Epithelial cell of prostate (primary cell): ENCODE measurements at regions not wholly inside any gene's neighbourhood (a gene's known extent, or its start where the extent isn't known, plus 50 kb on each side); places are given as distances from the start of the nearest gene placed in this dataset.

Experiments
- DNase-seq: peaks from one replicate; pipeline ENCODE4 v3.0.0-alpha.2; 2011; ENCODE audit warnings: low read depth, low spot score
- H3K27ac ChIP-seq: fragments of 450-650 bp; 2 replicates; pipeline ENCODE4 v1.5.1; 2017; ENCODE audit warnings: mild to moderate bottlenecking

DNA sequence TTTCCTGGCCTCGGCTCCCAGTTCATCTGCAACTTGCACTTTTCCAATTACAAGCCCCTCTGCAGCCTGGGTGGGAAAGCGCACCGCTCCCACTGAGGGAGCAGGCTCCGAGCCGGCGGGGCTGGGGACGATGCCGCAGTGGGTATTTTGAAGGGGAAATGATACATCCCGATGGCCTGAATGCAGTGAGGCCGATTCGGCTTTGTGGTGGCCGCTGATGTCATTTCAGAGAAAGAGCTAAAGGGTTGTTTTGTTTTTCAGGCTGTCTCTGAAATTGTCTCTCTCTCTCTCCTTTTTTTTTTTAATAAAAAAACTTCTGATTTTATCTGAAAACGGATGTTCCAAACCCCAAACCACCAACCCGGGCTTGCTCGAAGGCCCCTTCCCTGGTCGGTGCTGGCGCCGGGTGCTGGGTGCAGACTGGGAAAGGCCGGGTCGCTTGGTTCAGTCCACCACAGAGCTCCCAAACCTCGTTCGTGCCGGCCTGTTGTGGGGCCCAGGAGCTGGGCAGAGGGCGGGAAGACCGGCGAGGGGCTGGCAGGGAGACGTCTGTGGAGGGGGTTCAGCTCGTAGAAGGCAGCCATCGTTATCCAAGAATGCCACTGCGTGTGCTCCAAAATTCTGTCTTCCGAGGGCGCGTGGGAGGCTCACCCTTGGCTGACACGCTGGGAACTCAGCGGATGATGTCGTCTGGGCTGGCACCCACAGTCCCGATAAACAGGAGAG, 102.8 kb downstream of the FOXL1 start:
- H3K27ac ChIP-seq, result no peak overlapping the region
- no peak for DNase-seq

DNA sequence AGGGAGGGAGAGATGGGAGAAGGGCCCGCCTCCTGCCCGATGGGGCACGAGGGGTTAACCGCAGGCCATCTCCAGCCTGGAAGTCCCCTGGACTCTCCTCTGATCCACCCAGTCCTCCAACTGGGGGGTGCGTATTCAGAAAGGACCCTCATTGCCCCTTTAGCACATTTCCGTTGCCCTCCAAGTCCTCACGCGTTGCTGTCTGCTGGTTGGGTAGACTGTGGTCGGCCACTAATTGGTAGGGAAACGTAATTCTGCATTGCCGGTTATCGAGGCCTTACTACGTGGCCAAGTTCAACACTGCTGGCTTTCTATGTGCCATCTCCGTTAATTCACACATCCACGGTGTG, 103.4 kb downstream of the FOXL1 start:
- no peak for DNase-seq
- no peak overlapping the region for H3K27ac ChIP-seq

DNA sequence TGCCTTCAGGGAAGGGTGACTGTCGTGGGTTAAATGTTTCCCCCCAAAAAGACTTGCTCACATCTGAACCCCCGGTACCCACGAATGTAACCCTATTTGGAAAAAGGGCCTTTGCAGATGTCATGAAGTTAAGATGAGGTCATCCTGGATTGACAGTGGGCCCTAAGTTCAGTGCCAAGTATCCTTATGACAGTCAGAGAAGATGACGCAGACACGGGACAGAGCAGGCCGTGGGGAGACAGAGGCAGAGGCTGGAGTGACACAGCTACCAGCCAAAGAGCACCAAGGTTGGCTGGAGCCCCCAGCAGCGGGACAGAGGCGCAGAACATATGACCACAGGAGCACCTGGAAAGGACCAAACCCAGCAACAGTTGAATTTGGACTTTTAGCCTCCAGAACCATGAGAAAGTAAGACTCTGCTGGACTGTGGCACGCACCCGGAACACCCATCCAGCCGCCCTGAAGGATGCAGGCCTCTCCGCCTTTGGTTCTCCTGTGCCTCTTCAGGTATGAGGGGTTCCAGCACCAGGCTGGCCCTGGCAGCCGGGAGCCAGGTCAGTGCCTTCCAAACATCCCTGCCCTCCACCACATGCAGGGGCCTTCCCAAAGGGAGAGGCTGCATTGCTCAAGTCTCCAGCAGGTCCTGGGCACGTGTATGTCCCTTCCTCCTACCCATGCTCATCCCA, 104.0 kb downstream of the FOXL1 start:
- no peak overlapping the region for H3K27ac ChIP-seq
- DNase-seq, result no peak

DNA sequence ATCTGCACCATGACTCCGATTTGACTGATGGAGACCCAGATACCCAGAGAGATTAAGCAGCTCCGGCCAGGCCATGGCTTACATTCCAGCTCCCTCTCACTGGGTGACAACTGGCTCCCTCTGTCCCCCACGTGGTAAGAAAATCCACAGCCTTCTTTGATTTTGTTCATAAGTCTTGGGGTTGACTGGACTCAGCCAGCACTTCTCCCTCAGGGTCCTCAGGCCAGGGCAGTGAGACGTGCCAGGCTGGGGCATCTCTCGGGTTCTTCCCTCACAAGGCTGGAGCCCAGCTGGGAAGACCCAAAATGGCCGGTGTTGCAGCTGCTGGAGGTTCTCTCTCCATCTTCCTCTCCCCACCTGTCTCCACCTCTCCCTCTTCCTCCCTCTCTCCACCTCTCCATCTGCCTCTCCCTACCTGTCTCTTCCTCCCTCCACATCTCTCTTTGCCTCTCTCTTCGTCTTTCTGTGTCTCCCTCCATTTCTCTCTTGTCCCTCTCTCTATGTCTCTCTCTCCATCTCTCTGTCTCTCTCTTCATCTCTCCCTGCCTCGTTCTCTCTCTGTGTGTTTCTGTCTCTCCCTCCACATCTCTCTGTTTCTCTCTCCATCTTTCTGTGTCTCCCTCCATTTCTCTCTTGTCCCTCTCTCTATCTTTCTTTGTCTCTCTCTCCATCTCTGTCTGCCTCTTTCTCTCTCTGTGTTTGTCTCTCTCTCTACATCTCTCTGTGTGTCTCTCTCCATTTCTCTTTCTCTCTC, 105.3 kb downstream of the FOXL1 start:
- H3K27ac ChIP-seq, result no peak overlapping the region
- DNase-seq, result no peak

DNA sequence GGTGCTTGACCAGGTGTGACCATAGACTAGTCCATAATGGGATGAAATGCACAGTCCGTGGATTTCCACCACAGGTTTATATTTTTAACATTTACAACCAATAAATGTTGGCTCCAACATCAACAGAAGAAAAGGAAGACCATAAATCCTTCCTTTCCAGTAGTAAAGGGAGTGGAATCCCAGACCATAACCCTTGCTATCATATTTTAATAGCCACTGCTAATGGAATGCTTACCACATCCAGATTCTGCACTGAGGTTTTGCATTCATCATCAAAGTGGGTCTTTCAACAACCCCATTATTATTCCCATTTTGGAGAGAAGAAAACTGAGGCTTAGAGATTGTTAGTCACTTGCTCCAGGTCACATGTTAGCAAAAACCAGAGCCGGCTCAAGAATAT, 106.7 kb downstream of the FOXL1 start:
- no peak for DNase-seq
- no peak overlapping the region for H3K27ac ChIP-seq

DNA sequence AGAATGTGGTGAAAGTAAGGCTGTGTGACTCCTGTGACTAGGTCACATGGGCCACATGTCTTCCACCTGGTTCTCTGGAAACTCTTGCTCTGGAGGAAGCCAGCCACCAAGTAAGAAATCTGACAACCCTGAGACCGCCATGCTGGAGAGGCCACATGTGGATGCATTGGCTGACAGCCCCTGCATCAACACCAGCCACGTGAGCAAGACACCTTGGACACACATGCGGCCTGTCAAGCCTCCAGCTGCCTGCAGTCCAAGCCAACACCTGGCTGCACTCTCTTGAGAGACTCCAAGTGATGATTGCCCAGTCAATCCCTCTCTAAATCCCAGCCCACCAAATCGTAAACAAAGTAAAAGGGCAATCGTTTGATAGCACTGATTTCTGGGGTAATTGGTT, 112.6 kb downstream of the FOXL1 start:
- no peak overlapping the region for H3K27ac ChIP-seq
- DNase-seq, result no peak

DNA sequence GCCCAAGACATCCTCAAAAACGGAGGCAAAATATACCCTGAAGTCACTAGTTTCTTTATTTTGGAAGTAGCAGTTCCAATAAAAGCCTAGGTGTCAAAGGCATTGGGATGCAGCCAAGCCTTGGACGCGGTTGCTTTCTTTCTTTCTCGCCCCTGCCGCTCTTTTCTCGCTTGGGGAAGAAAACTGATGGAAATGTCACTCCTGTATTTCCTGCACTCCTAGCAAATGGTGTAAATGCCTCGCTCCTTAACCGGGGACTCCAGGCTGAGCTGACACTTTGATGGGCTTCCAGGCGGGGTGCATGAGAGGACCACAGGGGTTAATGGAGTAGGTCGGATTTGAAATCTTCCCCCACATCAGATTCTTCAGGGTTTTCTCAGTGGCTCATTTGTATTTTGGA, 114.1 kb downstream of the FOXL1 start:
- H3K27ac ChIP-seq, result no peak overlapping the region
- DNase-seq, result no peak

DNA sequence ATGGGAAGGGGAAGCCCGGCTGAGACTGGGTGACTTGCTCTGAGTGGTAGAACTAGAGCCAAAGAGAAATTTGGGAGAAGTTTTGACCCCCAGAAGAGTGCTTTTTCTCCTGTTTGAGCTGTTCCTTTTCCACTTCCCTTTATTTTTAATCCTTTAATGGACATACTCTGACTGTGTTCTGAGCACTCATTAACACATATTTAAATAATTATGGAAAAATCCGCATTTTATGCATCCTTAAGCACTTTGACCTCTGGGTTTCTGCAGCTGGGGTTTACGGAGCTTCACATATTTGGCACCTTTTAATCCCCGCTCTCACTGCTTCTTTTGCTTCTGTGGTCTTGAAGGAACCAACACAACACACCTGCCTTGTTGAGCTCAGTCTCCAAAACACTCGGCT, 114.7 kb downstream of the FOXL1 start:
- no peak overlapping the region for H3K27ac ChIP-seq
- no peak for DNase-seq

DNA sequence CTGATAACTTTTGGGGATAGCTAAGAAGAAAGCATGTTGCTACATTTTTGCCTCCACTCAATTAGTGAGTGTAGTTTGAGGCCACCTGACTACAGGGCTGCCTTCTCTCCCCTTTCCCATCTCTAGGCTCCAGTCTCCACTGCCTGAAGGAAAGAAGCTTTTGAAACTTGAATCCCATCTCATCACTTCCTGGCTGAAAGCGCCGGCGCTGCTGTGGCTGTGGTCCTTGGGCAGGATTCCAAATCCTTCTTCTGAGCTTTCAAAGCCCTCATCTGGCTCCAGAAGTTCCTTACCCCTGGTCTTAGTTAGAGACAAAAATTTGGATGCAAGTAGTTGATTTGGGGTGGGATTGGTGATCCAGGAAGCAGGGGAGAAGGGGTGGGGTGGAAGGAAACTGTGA, 119.4 kb downstream of the FOXL1 start:
- no peak overlapping the region for H3K27ac ChIP-seq
- no peak for DNase-seq

DNA sequence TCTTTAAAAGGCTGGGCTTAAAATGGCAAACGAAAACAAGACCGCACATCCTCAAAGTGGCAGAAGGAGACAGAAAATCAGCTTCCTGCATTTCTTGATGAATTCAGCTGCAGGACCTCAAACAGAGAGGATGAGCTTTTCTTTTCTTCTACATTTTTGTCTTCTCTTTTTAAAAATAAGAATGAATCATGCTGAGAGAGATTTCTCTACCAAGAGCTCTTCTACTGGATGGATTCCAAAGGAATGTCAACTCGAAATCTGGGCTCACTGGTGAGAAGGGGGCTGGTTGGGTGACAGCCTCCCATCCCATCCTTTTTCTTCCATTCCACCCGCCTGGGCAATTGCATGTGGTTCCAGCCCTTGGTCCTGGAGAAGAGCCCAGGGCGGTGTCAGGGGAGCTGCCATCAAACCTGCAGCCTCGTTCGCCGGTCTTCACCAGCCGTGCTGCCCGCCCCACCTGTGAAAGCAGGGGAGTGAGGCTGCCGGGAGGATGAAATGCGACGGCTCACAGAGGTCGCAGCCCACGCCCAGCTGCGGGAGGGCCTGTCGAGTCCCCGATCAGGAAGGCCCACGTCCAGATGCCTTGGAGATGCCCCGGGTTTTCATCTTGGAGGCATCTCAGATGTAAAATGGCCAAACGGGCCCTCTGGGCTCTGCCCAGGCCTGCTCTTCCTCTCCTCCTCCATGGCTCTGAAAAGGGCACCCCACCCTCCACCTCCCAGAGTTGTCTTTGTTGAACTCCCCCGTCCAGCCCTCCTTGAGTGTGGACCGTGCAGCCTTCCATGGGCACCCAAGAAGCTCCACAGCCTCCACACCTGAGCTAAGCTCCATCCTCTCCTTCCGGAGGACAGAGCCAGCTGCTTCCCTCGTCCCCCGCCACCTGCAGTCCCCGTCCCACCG, 121.9 kb downstream of the FOXL1 start:
- H3K27ac ChIP-seq, result no peak overlapping the region
- no peak for DNase-seq

DNA sequence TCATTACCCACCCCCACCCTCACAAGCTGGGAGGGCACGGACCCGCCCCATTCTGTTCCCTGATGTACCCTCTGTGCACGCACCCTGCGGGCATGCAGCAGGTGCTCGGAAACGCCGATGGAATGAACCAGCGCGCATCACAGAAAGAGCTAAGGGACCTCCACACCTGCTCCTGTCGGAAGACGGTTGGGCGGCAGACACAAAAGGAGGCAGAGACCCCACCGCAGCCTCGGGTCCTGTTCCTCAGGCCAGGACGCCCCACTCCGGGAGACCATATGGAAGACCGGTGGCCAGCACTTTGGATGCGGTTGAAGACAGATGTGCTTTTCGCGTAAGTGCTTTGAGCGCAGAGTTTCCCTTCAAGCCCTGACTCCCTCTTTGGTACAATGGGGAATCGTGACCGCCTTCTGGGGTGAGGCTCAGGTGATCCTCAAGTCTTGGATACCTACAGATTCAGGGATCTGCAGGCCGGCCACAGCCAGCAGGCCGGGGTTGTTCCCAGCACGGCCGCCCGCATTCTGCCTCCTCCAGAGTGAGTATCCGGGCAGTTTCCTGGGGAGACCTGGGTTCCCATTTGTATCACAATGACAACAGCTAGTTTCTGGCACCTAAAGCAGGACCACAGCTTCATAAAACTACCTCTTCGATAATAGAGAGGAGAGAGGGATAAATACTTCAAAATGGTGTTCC, 123.1 kb downstream of the FOXL1 start:
- H3K27ac ChIP-seq, result no peak overlapping the region
- no peak for DNase-seq

DNA sequence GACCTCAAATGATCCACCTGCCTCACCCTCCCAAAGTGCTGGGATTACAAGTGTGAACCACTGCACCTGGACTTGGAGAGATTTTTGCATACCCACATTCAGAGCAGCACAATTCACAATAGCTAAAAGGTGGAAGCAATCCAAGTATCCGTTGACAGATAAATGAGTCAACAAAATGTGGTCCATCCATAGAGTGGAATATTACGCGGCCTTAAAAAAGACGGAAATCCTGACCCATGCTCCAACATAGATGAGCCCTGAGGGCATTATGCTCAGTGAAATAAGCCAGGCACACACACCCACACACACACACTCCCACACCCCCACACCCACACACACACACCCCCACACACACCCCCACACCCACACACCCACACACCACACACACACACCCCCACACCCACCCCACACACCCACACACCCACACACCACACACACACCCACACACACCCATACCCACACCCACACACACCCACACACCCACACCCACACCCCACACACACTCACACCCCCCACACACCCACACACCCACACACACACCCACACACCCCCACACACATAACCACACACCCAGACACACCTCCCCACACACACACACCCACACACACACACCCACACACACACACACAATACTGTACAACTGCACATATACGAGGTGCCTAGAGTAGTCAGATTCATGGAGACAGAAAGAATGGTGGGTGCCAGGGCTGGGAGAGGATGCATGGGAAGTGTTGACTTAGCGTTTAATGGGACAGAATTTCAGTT, 124.7 kb downstream of the FOXL1 start:
- no peak overlapping the region for H3K27ac ChIP-seq
- DNase-seq, result no peak

DNA sequence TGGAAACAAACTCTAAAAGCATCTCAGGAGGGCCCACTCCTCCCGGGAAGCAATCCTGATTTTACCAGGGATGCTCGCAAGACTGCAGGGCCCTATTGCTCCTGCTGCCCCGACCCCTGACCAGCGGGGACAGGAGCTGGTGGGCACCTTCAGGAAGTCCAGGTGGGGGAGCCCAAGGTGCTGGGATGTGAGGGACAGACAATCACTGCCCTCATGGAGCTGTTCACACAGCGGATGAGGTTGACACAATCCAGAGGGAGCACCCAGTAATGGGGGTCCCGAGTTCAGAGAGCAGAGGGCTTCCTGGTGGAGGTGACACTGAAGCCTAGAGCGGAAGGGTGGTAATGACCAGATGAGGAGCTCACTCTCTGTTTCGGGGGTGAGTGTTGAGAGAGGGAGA, 126.2 kb downstream of the FOXL1 start:
- H3K27ac ChIP-seq, result no peak overlapping the region
- DNase-seq, result no peak

DNA sequence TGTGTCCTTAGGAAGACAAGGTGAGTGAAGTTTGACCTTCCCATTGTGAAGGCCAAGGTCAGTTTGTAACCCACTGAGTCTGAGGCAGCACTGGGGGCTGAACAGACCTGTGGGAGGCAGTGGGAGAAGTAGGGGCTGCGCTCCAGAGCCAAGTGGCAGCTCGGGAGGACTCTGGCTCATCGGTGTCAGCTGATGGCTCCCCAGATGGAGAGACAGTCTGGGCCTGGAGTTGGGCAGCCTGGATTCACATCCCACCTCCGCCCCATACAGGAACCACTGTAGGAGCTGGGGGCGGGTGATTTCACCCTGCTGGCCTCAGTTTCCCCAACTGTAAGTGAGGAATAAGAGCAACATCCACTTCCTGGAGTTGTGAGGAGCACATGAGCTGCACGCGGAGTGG, 128.4 kb downstream of the FOXL1 start:
- no peak for DNase-seq

DNA sequence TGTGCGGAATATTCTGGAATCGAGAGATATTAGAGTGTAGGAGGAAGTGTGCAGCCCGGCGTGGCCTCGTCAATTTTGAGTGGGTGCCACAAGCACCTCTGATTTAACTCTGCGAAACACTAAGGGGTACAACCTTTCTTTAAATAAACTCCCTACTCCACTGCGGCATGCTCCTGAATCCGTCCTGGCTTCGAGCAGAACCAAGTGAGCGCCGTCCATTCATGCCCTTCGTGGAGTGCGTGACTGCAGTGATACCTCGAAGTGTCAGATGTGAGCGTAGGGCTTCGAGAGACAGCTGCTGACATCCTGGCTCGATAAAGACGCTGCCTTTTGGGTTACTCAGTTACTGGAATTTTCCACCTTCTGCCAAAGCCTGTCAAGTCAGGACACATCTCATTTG, 128.8 kb downstream of the FOXL1 start:
- no peak overlapping the region for H3K27ac ChIP-seq
- DNase-seq, result no peak

More for the DNA sequence above, 128.4 kb downstream of the FOXL1 start:
- H3K27ac ChIP-seq, result no peak overlapping the region

DNA sequence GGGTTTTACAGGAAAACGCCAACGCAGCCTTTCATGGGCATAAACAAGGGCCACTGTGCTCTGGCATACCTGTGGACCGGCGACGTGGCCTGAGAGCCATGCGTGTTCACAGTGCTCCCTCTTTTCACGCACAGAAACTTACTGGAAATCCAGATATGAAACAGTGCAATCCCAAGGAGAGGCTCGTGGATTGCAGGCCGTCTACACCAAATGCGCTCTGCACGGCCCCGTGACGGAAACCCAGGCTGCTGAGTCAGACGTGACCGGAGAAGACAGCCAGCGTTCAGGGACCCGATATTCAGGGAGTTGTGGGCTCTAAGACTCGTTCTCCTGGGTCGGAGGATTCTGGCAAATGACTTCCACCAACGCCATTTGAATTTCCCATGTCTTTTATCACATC, 129.2 kb downstream of the FOXL1 start:
- DNase-seq, result no peak
- H3K27ac ChIP-seq, result no peak overlapping the region

DNA sequence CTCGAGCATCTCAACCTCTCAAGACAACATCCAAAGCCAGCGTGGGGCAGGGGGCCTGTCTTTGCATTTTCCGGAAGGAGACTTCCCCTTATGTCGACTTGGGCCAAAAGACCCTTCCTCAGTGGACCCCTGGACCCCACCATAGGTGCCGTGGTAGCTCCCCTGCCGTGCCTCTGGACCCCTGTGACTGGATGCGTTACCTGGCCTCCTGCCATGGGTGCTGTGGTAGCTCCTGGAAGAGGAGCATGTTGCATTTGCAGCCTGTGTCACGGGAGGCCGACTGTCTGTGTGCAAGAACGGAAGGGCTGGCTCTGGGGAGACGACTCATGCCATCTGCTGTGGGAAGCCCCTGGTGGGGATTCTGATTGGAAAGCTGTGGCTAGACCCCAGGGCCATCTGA, 130.1 kb downstream of the FOXL1 start:
- no peak overlapping the region for H3K27ac ChIP-seq
- DNase-seq, result no peak

DNA sequence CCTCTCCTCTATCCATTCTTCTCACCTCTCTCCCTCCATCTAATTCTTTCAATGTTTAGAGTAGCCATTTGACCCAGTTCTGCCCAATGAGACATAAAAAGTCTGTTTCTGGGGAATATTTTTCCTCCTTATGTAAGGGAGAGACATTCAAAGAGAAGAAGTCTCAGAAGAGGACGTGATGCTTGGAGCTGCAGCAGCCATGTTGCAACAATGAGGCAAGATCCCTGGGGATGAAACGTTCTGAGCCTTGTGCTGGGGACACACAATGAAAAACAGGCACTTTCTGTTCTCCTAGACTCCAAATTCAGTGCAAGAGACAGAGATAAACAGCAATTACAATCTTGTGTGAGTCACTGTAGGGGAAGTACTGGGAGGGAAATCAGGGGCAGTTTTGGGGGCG, 130.8 kb downstream of the FOXL1 start:
- no peak overlapping the region for H3K27ac ChIP-seq
- no peak for DNase-seq

DNA sequence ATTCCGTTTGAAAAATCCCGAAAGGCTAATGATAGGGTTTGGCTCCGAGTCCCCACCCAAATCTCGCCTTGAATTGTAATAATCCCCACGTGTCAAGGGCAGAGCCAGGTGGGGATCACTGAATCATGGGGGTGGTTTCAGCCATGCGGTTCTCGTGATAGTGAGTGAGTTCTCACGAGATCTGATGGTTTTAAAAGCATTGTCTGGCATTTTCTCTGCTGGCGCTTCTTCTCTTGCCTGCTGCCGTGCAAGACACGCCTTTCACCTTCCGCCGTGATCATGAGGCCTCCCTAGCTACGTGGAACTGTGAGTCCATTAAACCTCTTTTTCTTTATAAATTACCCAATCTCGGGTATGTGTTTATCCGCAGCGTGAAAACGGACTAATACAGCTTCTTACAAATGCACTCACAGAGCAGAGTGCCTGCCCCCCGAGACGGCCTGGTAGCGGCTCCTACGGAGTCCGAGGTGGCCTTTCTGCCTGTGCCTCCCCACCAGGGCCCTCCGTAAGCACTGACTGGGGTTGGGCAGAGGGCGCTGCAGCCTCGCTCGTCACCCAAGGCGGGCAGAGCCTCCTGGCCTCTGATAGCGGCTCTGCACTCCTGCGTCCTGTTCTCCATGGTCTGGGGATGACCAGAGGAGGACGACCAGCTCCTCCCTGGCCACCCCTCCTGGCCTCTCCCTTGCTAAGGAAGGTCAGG, 131.7 kb downstream of the FOXL1 start:
- DNase-seq, result no peak
- no peak overlapping the region for H3K27ac ChIP-seq
